Trophoblast cell (in vitro differentiated cells and primary cell): ENCODE measurements at regions not wholly inside any gene's neighbourhood (a gene's known extent, or its start where the extent isn't known, plus 50 kb on each side); places are given as distances from the start of the nearest gene placed in this dataset.
A peak's percentile ranks its signal among the peaks of the same experiment; 100 is the strongest.

Experiments
- DNase-seq, 2 donors: peaks; one replicate each; pipeline ENCODE4 v3.0.0-alpha.2; 2016
- H2AFZ ChIP-seq: 2 replicates; pipeline ENCODE4 v1.6.1; 2013; ENCODE audit warnings: low read length, moderate library complexity, mild to moderate bottlenecking; ENCODE audit not compliant: insufficient read depth, poor library complexity
- H2AK5ac ChIP-seq: 2 replicates; pipeline ENCODE4 v1.6.1; 2013; ENCODE audit warnings: mild to moderate bottlenecking, low read length
- H2BK120ac ChIP-seq: 2 replicates; pipeline ENCODE4 v1.6.1; 2013; ENCODE audit warnings: low read length, mild to moderate bottlenecking, moderate library complexity; ENCODE audit not compliant: insufficient read depth, poor library complexity
- H2BK12ac ChIP-seq: 2 replicates; pipeline ENCODE4 v1.6.1; 2013; ENCODE audit warnings: mild to moderate bottlenecking, low read length, moderate library complexity
- H2BK5ac ChIP-seq: 2 replicates; pipeline ENCODE4 v1.6.1; 2013; ENCODE audit warnings: low read length, low read depth, moderate library complexity, mild to moderate bottlenecking; ENCODE audit not compliant: poor library complexity
- H3K14ac ChIP-seq: 2 replicates; pipeline ENCODE4 v1.6.1; 2013; ENCODE audit warnings: mild to moderate bottlenecking, low read length
- H3K18ac ChIP-seq: 2 replicates; pipeline ENCODE4 v1.6.1; 2013; ENCODE audit warnings: mild to moderate bottlenecking, low read length
- H3K23ac ChIP-seq: 2 replicates; pipeline ENCODE4 v1.6.1; 2013; ENCODE audit warnings: low read length
- H3K27ac ChIP-seq: 2 replicates; pipeline ENCODE4 v1.5.1; 2013; ENCODE audit warnings: low read depth, mild to moderate bottlenecking, inconsistent platforms, low read length, moderate library complexity
- H3K27me3 ChIP-seq: 2 replicates; pipeline ENCODE4 v1.6.1; 2013; ENCODE audit warnings: inconsistent platforms, mild to moderate bottlenecking, low read length, moderate library complexity; ENCODE audit not compliant: insufficient read depth
- H3K36me3 ChIP-seq, 2 experiments: 1 replicate in 1 of 2; 2 replicates in 1 of 2; pipeline ENCODE4 v1.6.1; 2013; ENCODE audit warnings: low read length in 2 of 2, mild to moderate bottlenecking in 2 of 2, moderate library complexity in 1 of 2; ENCODE audit not compliant: insufficient read depth in 2 of 2, control insufficient read depth in 1 of 2
- H3K4ac ChIP-seq: 2 replicates; pipeline ENCODE4 v1.6.1; 2013; ENCODE audit warnings: low read depth, mild to moderate bottlenecking, low read length, moderate library complexity
- H3K4me1 ChIP-seq, 2 experiments: 1 replicate in 1 of 2; 2 replicates in 1 of 2; pipeline ENCODE4 v1.6.1; 2013; ENCODE audit warnings: low read length in 2 of 2, mild to moderate bottlenecking in 2 of 2, moderate library complexity in 1 of 2; ENCODE audit not compliant: insufficient read depth in 2 of 2, control insufficient read depth in 1 of 2
- H3K4me2 ChIP-seq: 2 replicates; pipeline ENCODE4 v1.6.1; 2013; ENCODE audit warnings: inconsistent platforms, mild to moderate bottlenecking, low read length, moderate library complexity
- H3K4me3 ChIP-seq: 2 replicates; pipeline ENCODE4 v1.5.1; 2013; ENCODE audit warnings: mild to moderate bottlenecking, low read depth, low read length, inconsistent platforms
- H3K79me1 ChIP-seq: one replicate; pipeline ENCODE4 v1.6.1; 2013; ENCODE audit warnings: low read length
- H3K79me2 ChIP-seq: 2 replicates; pipeline ENCODE4 v1.6.1; 2013; ENCODE audit warnings: low read length, mild to moderate bottlenecking; ENCODE audit not compliant: control insufficient read depth, insufficient read depth, poor library complexity
- H3K9ac ChIP-seq: 2 replicates; pipeline ENCODE4 v1.6.1; 2013; ENCODE audit warnings: mild to moderate bottlenecking, low read length
- H3K9me3 ChIP-seq: 2 replicates; pipeline ENCODE4 v1.6.1; 2013; ENCODE audit warnings: low read depth, mild to moderate bottlenecking, control low read depth, inconsistent platforms, low read length; ENCODE audit not compliant: insufficient read depth
- H4K12ac ChIP-seq: 2 replicates; pipeline ENCODE4 v1.6.1; 2013; ENCODE audit warnings: low read depth, mild to moderate bottlenecking, low read length, moderate library complexity
- H4K8ac ChIP-seq: 2 replicates; pipeline ENCODE4 v1.6.1; 2013; ENCODE audit warnings: low read depth, mild to moderate bottlenecking, low read length, moderate library complexity
- H4K91ac ChIP-seq: one replicate; pipeline ENCODE4 v1.6.1; 2013; ENCODE audit warnings: low read depth, mild to moderate bottlenecking, low read length, moderate library complexity
- WGBS: extraction: QIAGEN DNeasy Blood & Tissue Kit; methylation state at CpG from one replicate; pipeline ENCODE4 v1.1.7; 2013; ENCODE audit warnings: missing lambda C conversion rate; ENCODE audit not compliant: insufficient read length, insufficient coverage; ENCODE audit errors: extremely low coverage; 5-methylcytosine and 5-hydroxymethylcytosine counted together

DNA sequence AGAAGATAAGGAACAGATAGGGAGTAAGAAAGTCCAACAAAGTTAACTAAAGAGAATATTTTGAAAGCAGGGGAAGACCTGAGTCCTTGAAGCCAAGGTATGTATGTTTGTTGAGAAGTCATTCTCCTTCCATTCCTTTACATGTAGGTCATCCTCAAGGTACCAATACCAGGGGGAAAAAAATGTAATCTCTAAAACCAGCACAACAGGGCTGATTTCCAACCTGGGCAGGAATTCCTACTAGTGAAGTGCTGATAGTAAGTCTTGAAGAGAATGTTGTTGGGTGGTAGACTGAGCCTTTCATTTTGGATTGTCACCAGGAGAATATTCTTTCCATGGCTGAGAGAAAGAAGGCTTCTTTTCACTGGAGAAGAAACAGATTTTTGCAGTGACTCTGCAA lies 117.1 kb upstream of the ZNF462 start:
- Histone ChIP-seq H3K4ac (no peak overlapping the region), H2BK12ac (no peak overlapping the region), H2AK5ac (no peak overlapping the region), H3K23ac (no peak overlapping the region), H3K79me1 (peaks cover 2% of the 10 kb centered on the region), H3K4me3 (no peak overlapping the region), H3K27ac (no peak overlapping the region), H3K9ac (no peak overlapping the region), H3K4me2 (no peak overlapping the region), H3K14ac (no peak overlapping the region), H4K12ac (no peak overlapping the region), H3K4me1 (peaks cover 0 to 3% of the 10 kb centered on the region in 2 experiments), H4K8ac (no peak overlapping the region), H3K18ac (no peak overlapping the region), H4K91ac (no peak overlapping the region), H2BK5ac (no peak overlapping the region), H3K79me2 (no peaks in the 10 kb centered on the region), H3K27me3 (no peaks in the 10 kb centered on the region), H3K9me3 (no peaks in the 10 kb centered on the region), H3K36me3 (no peaks in the 10 kb centered on the region), H2BK120ac (no peak overlapping the region), H2AFZ (no peak overlapping the region)
- DNase-seq = peak; percentile 73 to 92

DNA sequence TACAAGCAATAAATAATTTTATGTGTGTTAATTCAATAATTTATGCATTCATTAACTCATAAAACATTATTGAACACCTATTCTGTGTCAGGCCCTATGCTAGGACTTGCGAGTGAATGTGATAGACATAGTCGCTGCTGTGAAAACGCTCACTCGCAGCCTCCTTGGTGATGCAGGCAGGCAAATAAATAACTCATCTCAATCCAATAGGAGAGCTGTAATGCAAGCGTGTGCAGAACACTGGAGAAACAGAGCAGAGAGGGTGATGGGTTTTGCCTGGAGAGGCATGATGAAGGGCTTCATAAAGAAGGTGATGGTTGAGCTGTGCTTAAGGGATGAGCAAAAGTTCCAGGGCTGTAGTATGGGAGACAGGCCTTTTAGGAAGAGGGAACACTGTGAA lies 111.3 kb upstream of the ZNF462 start:
- H3K4ac ChIP-seq = no peak overlapping the region
- no peak overlapping the region for H2AK5ac ChIP-seq
- H3K9ac ChIP-seq = no peak overlapping the region
- no peaks in the 10 kb centered on the region for H3K9me3 ChIP-seq
- H3K4me1 ChIP-seq = peaks cover 9 to 15% of the 10 kb centered on the region in 2 experiments
- H3K79me1 ChIP-seq = peaks cover 4% of the 10 kb centered on the region
- no peak overlapping the region for H2BK120ac ChIP-seq
- H3K27me3 ChIP-seq = no peaks in the 10 kb centered on the region
- no peaks in the 10 kb centered on the region for H3K79me2 ChIP-seq
- no CpG with 5 or more reads among the region's 5 CpGs for WGBS
- H2BK5ac ChIP-seq = no peak overlapping the region
- H3K23ac ChIP-seq = no peak overlapping the region
- DNase-seq = no peak
- H3K4me2 ChIP-seq = no peak overlapping the region
- H4K12ac ChIP-seq = no peak overlapping the region
- H3K4me3 ChIP-seq = no peak overlapping the region
- H3K14ac ChIP-seq = no peak overlapping the region
- H3K18ac ChIP-seq = no peak overlapping the region
- no peak overlapping the region for H2AFZ ChIP-seq
- no peak overlapping the region for H3K27ac ChIP-seq
- no peak overlapping the region for H4K8ac ChIP-seq
- no peak overlapping the region for H4K91ac ChIP-seq
- no peaks in the 10 kb centered on the region for H3K36me3 ChIP-seq
- H2BK12ac ChIP-seq = peak overlapping the region; percentile 36

GRCh38 chr9:106752581-106752980 lies 110.4 kb upstream of the ZNF462 start:
- DNase-seq = no peak
- H3K4me3 ChIP-seq = no peak overlapping the region
- no peak overlapping the region for H2BK5ac ChIP-seq
- WGBS = no CpG with 5 or more reads among the region's 3 CpGs
- H4K91ac ChIP-seq = no peak overlapping the region
- peaks cover 9 to 15% of the 10 kb centered on the region in 2 experiments for H3K4me1 ChIP-seq
- H2BK120ac ChIP-seq = no peak overlapping the region
- no peaks in the 10 kb centered on the region for H3K79me2 ChIP-seq
- no peak overlapping the region for H4K8ac ChIP-seq
- no peak overlapping the region for H3K4ac ChIP-seq
- no peak overlapping the region for H3K14ac ChIP-seq
- no peaks in the 10 kb centered on the region for H3K9me3 ChIP-seq
- H4K12ac ChIP-seq = no peak overlapping the region
- peaks cover 4% of the 10 kb centered on the region for H3K79me1 ChIP-seq
- H2AFZ ChIP-seq = no peak overlapping the region
- H3K18ac ChIP-seq = no peak overlapping the region
- H2BK12ac ChIP-seq = no peak overlapping the region
- H3K27ac ChIP-seq = no peak overlapping the region
- H3K27me3 ChIP-seq = no peaks in the 10 kb centered on the region
- H3K4me2 ChIP-seq = no peak overlapping the region
- H3K36me3 ChIP-seq = no peaks in the 10 kb centered on the region
- no peak overlapping the region for H2AK5ac ChIP-seq
- H3K9ac ChIP-seq = no peak overlapping the region
- H3K23ac ChIP-seq = no peak overlapping the region

GRCh38 chr9:106753155-106753671 lies 109.8 kb upstream of the ZNF462 start:
- no peak overlapping the region for H4K91ac ChIP-seq
- no peak overlapping the region for H3K9ac ChIP-seq
- no peak overlapping the region for H4K12ac ChIP-seq
- H2BK5ac ChIP-seq = no peak overlapping the region
- no peak overlapping the region for H3K18ac ChIP-seq
- WGBS = no CpG with 5 or more reads among the region's 4 CpGs
- no peaks in the 10 kb centered on the region for H3K79me2 ChIP-seq
- no peak overlapping the region for H3K4me2 ChIP-seq
- H2AFZ ChIP-seq = no peak overlapping the region
- no peak overlapping the region for H2BK12ac ChIP-seq
- no peaks in the 10 kb centered on the region for H3K27me3 ChIP-seq
- H4K8ac ChIP-seq = no peak overlapping the region
- no peak overlapping the region for H2AK5ac ChIP-seq
- DNase-seq = no peak
- no peak overlapping the region for H3K4ac ChIP-seq
- no peaks in the 10 kb centered on the region for H3K9me3 ChIP-seq
- H3K23ac ChIP-seq = no peak overlapping the region
- H3K4me3 ChIP-seq = no peak overlapping the region
- no peak overlapping the region for H3K27ac ChIP-seq
- no peak overlapping the region for H3K14ac ChIP-seq
- no peaks in the 10 kb centered on the region for H3K36me3 ChIP-seq
- H2BK120ac ChIP-seq = no peak overlapping the region
- H3K4me1 ChIP-seq = peaks cover 9 to 15% of the 10 kb centered on the region in 2 experiments
- H3K79me1 ChIP-seq = peaks cover 4% of the 10 kb centered on the region
